Suprapubic skin (tissue), 4 donors: ENCODE measurements at regions not wholly inside any gene's neighbourhood (a gene's known extent, or its start where the extent isn't known, plus 50 kb on each side); places are given as distances from the start of the nearest gene placed in this dataset.

Experiments used
- EP300 ChIP-seq: sonication (generic); formaldehyde crosslinking; IDR thresholded peaks from one replicate; pipeline ENCODE4 v1.6.1; 2017; ENCODE audit warnings: antibody characterized with exemption
- POLR2A ChIP-seq, 2 donors: fragments of 450-650 bp; IDR thresholded peaks; one replicate each; pipeline ENCODE4 v1.6.1; 2017; ENCODE audit warnings: antibody characterized with exemption in 2 of 2, mild to moderate bottlenecking in 2 of 2, moderate library complexity in 2 of 2
- POLR2AphosphoS5 ChIP-seq, 3 donors: sonication (generic); formaldehyde crosslinking; IDR thresholded peaks; one replicate each; pipeline ENCODE4 v1.6.1; 2017; ENCODE audit warnings: antibody characterized with exemption in 3 of 3
- TF ChIP-seq, protein P1 (sequence below), 2 donors: fragments of 200-600 bp in 1 of 2; fragments of 450-650 bp in 1 of 2; sonication (generic) in 1 of 2; IDR thresholded peaks; one replicate each; pipeline ENCODE4 v1.5.1; 2016 to 2019; ENCODE audit warnings: antibody characterized with exemption in 2 of 2, mild to moderate bottlenecking in 1 of 2, moderate library complexity in 1 of 2

DNA sequence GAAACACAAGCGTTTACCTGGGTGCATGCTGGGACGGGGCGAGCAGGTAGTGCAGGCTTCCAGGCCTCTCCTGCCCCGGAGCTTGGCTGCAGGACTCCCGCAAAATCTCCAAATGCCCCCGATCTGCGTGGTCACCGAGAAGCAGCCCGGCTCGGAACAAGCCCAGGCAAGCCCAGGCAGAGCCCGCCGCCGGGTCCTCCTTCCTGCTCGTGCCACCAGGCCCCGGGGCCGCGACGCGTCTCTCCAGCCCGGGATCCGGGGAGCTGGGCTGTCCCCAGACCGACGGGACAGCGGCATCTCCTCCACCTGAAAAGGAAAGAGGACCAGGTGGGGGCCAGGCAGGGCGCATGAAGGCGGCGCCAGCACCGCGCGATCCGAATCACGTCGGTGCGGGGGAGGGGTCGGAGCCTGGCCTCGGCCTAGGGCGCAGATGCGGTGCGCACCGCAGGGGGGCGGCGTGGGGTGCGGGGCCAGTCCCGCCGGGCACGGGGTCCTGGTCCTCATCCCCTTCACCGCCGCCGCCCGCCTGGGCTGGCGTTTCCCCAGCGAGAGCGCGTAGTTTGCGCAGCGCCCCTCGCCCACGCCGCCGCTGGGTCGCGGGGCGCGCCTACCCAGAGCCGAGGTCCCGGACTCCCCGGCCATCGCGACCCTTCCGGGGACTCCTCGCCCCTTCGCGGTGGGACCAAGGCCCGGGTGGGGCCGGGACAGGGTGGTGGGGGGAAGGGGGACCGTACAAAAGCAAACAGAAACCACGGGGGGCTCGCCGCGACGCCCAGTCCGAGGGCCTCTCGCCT, 52.4 kb upstream of the H6PD start:
- TF ChIP-seq, protein P1, sequence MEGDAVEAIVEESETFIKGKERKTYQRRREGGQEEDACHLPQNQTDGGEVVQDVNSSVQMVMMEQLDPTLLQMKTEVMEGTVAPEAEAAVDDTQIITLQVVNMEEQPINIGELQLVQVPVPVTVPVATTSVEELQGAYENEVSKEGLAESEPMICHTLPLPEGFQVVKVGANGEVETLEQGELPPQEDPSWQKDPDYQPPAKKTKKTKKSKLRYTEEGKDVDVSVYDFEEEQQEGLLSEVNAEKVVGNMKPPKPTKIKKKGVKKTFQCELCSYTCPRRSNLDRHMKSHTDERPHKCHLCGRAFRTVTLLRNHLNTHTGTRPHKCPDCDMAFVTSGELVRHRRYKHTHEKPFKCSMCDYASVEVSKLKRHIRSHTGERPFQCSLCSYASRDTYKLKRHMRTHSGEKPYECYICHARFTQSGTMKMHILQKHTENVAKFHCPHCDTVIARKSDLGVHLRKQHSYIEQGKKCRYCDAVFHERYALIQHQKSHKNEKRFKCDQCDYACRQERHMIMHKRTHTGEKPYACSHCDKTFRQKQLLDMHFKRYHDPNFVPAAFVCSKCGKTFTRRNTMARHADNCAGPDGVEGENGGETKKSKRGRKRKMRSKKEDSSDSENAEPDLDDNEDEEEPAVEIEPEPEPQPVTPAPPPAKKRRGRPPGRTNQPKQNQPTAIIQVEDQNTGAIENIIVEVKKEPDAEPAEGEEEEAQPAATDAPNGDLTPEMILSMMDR (IDR thresholded peaks at IDR 0.05) = no peak
- no peak for TF ChIP-seq POLR2AphosphoS5 (IDR thresholded peaks at IDR 0.05)
- no peak for TF ChIP-seq POLR2A (IDR thresholded peaks at IDR 0.05)
- no peak for TF ChIP-seq EP300
